K562 (cell line): ENCODE measurements at regions not wholly inside any gene's neighbourhood (a gene's known extent, or its start where the extent isn't known, plus 50 kb on each side); places are given as distances from the start of the nearest gene placed in this dataset.

ENCODE experiments used
- CBFA2T2 ChIP-seq: fragments of 450-650 bp; conservative IDR thresholded peaks from 2 replicates; pipeline ENCODE4 v1.6.1; 2017; ENCODE audit warnings: mild to moderate bottlenecking
- CTCF ChIP-seq, 3 experiments: IDR thresholded peaks in 2 of 3; conservative IDR thresholded peaks in 1 of 3; 2 replicates each; pipeline ENCODE4 v1.5.1; 2011 to 2012; ENCODE audit warnings: low read length in 3 of 3, mild to moderate bottlenecking in 3 of 3, control low read depth in 2 of 3, improper control_type of control experiment in 1 of 3, inconsistent platforms in 1 of 3, low read depth in 1 of 3, mixed read lengths in 1 of 3, moderate library complexity in 1 of 3; ENCODE audit not compliant: insufficient read depth in 2 of 3
- EP300 ChIP-seq: IDR thresholded peaks from 2 replicates; pipeline ENCODE4 v1.6.1; 2012; ENCODE audit warnings: low read length, improper control_type of control experiment
- EZH2 ChIP-seq: IDR thresholded peaks from 2 replicates; pipeline ENCODE4 v1.6.1; 2012; ENCODE audit warnings: low read depth, mild to moderate bottlenecking, inconsistent platforms, low read length, borderline replicate concordance
- NFYB ChIP-seq: IDR thresholded peaks from 2 replicates; pipeline ENCODE4 v1.6.1; 2011; ENCODE audit warnings: mild to moderate bottlenecking, moderate library complexity; ENCODE audit not compliant: insufficient read length; ENCODE audit errors: extremely low read depth
- POLR2A ChIP-seq: fragments of 450-650 bp; conservative IDR thresholded peaks from 2 replicates; pipeline ENCODE4 v1.6.1; 2016
- POU5F1 ChIP-seq: fragments of 150-350 bp; IDR thresholded peaks from 2 replicates; pipeline ENCODE4 v1.6.1; 2014; ENCODE audit warnings: borderline replicate concordance, low read length, low read depth, mild to moderate bottlenecking; ENCODE audit not compliant: partially characterized antibody
- RBM22 ChIP-seq: fragments of 200-400 bp; formaldehyde crosslinking; IDR thresholded peaks from 2 replicates; pipeline ENCODE4 v1.6.1; 2018; ENCODE audit warnings: low read length, low read depth; ENCODE audit not compliant: poor library complexity, severe bottlenecking
- TF ChIP-seq, protein P1 (sequence below): sonication (generic); formaldehyde crosslinking; IDR thresholded peaks from 2 replicates; pipeline ENCODE4 v1.4.0; 2020; ENCODE audit warnings: mild to moderate bottlenecking, missing genetic modification reagents

DNA sequence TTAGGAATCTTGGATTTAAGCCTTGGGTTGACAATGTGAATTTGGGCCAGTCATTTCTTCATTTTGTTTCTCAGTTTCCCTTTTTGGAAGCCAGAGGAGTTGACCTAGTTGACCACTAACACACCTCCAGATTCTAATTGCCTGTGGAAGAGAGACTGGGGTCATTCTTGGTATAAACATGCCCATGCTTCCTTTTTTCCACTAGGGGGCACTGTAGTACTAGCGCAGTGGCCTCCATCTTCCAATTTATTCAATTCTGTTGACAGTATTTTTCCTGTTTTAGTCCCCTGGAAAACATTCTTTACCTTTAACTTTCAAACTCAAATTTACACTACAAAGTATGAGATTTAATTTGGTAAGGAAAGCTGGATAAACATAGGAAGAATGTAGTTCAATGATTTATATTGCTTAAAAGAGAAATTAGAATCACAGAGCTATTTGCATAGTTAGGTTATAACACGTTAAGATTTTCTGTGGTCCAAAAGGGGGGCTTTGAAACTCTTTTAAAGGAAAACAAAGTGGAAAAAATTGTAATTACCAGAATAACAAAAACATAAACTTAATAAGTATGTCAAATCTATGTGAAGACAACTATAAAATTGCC is 57.5 kb upstream of the AGPS start:
- TF ChIP-seq CBFA2T2 (no peak), EZH2 (no peak), CTCF (IDR thresholded peaks at IDR 0.05 in 2 of 3, conservative IDR thresholded peaks at IDR 0.05 in 1 of 3; ENCODE audit: insufficient read depth in 2 of 3, low read depth in 1 of 3, low read length in 3 of 3) (peak; percentile 85 to 97 (median 89)), EP300 (0 out of 2 replicates have a peak, but pooled peaks have one; percentile 14), NFYB (no peak), RBM22 (no peak), POLR2A (no peak), POU5F1 (no peak)
- TF ChIP-seq, protein P1, sequence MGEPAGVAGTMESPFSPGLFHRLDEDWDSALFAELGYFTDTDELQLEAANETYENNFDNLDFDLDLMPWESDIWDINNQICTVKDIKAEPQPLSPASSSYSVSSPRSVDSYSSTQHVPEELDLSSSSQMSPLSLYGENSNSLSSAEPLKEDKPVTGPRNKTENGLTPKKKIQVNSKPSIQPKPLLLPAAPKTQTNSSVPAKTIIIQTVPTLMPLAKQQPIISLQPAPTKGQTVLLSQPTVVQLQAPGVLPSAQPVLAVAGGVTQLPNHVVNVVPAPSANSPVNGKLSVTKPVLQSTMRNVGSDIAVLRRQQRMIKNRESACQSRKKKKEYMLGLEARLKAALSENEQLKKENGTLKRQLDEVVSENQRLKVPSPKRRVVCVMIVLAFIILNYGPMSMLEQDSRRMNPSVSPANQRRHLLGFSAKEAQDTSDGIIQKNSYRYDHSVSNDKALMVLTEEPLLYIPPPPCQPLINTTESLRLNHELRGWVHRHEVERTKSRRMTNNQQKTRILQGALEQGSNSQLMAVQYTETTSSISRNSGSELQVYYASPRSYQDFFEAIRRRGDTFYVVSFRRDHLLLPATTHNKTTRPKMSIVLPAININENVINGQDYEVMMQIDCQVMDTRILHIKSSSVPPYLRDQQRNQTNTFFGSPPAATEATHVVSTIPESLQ (CRISPR knock-in tag), result no peak
